22Rv1 (cell line): ENCODE measurements at regions not wholly inside any gene's neighbourhood (a gene's known extent, or its start where the extent isn't known, plus 50 kb on each side); places are given as distances from the start of the nearest gene placed in this dataset.

Source experiments
- ZFX ChIP-seq: fragments of 450-650 bp; IDR thresholded peaks from 2 replicates; pipeline ENCODE4 v1.6.1; 2017; ENCODE audit warnings: antibody characterized with exemption, borderline replicate concordance
- TF ChIP-seq, protein P1 (sequence below): fragments of 450-650 bp; IDR thresholded peaks from 2 replicates; pipeline ENCODE4 v1.5.1; 2017; ENCODE audit warnings: mild to moderate bottlenecking

DNA sequence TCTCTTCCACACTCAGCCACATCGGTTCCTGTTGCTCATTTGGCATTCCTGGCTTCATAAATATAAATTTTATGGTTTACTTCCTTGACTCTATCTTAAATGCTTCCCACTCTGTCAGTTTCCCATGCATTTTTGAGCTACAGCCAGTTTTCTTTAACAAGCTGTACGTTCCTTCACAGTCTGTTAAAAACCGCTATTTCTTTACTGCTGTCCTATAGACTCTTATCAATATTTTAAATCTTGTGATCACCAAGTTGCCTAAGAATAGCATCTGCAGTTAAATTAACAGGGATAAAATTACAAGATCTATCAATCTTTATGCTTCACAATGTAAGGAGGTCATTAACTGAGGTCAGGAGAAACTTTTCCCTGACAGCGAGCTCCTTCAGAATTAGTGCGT is 103.1 kb upstream of the RHOBTB1 start:
- TF ChIP-seq, protein P1, sequence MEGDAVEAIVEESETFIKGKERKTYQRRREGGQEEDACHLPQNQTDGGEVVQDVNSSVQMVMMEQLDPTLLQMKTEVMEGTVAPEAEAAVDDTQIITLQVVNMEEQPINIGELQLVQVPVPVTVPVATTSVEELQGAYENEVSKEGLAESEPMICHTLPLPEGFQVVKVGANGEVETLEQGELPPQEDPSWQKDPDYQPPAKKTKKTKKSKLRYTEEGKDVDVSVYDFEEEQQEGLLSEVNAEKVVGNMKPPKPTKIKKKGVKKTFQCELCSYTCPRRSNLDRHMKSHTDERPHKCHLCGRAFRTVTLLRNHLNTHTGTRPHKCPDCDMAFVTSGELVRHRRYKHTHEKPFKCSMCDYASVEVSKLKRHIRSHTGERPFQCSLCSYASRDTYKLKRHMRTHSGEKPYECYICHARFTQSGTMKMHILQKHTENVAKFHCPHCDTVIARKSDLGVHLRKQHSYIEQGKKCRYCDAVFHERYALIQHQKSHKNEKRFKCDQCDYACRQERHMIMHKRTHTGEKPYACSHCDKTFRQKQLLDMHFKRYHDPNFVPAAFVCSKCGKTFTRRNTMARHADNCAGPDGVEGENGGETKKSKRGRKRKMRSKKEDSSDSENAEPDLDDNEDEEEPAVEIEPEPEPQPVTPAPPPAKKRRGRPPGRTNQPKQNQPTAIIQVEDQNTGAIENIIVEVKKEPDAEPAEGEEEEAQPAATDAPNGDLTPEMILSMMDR: no peak
- no peak for TF ChIP-seq ZFX
